SK-N-SH treated with all-trans-retinoic acid at 6 μM for 48 hours (cell line): ENCODE measurements at regions not wholly inside any gene's neighbourhood (a gene's known extent, or its start where the extent isn't known, plus 50 kb on each side); places are given as distances from the start of the nearest gene placed in this dataset.

Experiments used
- ATAC-seq: fragments of 200-7000 bp; cut with Tn5 transposase; 3 replicates; pipeline ENCODE4 v1.9.1; 2020; ENCODE audit warnings: mild to moderate bottlenecking, moderate library complexity
- ARNTL ChIP-seq: fragments of 450-650 bp; formaldehyde crosslinking; IDR thresholded peaks from 2 replicates; pipeline ENCODE4 v1.5.0; 2020; ENCODE audit warnings: low read depth, mild to moderate bottlenecking, moderate library complexity, borderline replicate concordance
- BACH2 ChIP-seq: fragments of 250-450 bp; sonication (Bioruptor Pico); IDR thresholded peaks from 2 replicates; pipeline ENCODE4 v1.9.0; 2021; ENCODE audit warnings: mild to moderate bottlenecking, borderline replicate concordance
- CREB5 ChIP-seq: fragments of 250-450 bp; sonication (Bioruptor Pico); IDR thresholded peaks from 2 replicates; pipeline ENCODE4 v1.5.1; 2020; ENCODE audit warnings: low read depth, mild to moderate bottlenecking, moderate library complexity
- CSDC2 ChIP-seq: fragments of 250-450 bp; sonication (Bioruptor Pico); IDR thresholded peaks from 2 replicates; pipeline ENCODE4 v1.5.0; 2020; ENCODE audit warnings: mild to moderate bottlenecking, moderate library complexity
- CSRNP3 ChIP-seq: fragments of 250-450 bp; sonication (Bioruptor Pico); IDR thresholded peaks from 2 replicates; pipeline ENCODE4 v1.5.1; 2021; ENCODE audit warnings: mild to moderate bottlenecking, moderate library complexity
- ESRRG ChIP-seq: fragments of 250-450 bp; sonication (Bioruptor Pico); IDR thresholded peaks from 2 replicates; pipeline ENCODE4 v1.6.1; 2021; ENCODE audit warnings: mild to moderate bottlenecking
- GLIS3 ChIP-seq: fragments of 250-450 bp; sonication (Bioruptor Pico); IDR thresholded peaks from 2 replicates; pipeline ENCODE4 v1.5.0; 2020; ENCODE audit warnings: mild to moderate bottlenecking, moderate library complexity
- ISL1 ChIP-seq: fragments of 250-450 bp; sonication (Bioruptor Pico); IDR thresholded peaks from 2 replicates; pipeline ENCODE4 v2.1.2; 2022; ENCODE audit warnings: mild to moderate bottlenecking, moderate library complexity
- OSR1 ChIP-seq: fragments of 250-450 bp; sonication (Bioruptor Pico); IDR thresholded peaks from 2 replicates; pipeline ENCODE4 v1.8.0; 2022; ENCODE audit warnings: moderate library complexity, mild to moderate bottlenecking, inconsistent platforms
- PATZ1 ChIP-seq: fragments of 250-450 bp; sonication (Bioruptor Pico); IDR thresholded peaks from 2 replicates; pipeline ENCODE4 v1.8.0; 2020; ENCODE audit warnings: mild to moderate bottlenecking, moderate library complexity, borderline replicate concordance
- POU6F1 ChIP-seq: fragments of 250-450 bp; sonication (Bioruptor Pico); IDR thresholded peaks from 2 replicates; pipeline ENCODE4 v1.8.0; 2021; ENCODE audit warnings: low read depth, mild to moderate bottlenecking, moderate library complexity, borderline replicate concordance
- PPARA ChIP-seq: fragments of 250-450 bp; sonication (Bioruptor Pico); IDR thresholded peaks from 2 replicates; pipeline ENCODE4 v1.5.0; 2020; ENCODE audit warnings: mild to moderate bottlenecking, borderline replicate concordance
- RARB ChIP-seq: fragments of 250-450 bp; sonication (Bioruptor Pico); IDR thresholded peaks from 2 replicates; pipeline ENCODE4 v1.8.0; 2021; ENCODE audit warnings: mild to moderate bottlenecking, moderate library complexity
- TCF4 ChIP-seq: fragments of 250-450 bp; sonication (Bioruptor Pico); IDR thresholded peaks from 2 replicates; pipeline ENCODE4 v1.8.0; 2021; ENCODE audit warnings: mild to moderate bottlenecking, moderate library complexity, borderline replicate concordance
- TSHZ2 ChIP-seq: fragments of 250-450 bp; sonication (Bioruptor Pico); IDR thresholded peaks from 2 replicates; pipeline ENCODE4 v1.5.0; 2020; ENCODE audit warnings: mild to moderate bottlenecking, moderate library complexity
- ZC3H10 ChIP-seq: fragments of 250-450 bp; sonication (Bioruptor Pico); IDR thresholded peaks from 2 replicates; pipeline ENCODE4 v1.5.1; 2021; ENCODE audit warnings: mild to moderate bottlenecking, moderate library complexity
- ZFP3 ChIP-seq: fragments of 250-450 bp; sonication (Bioruptor Pico); IDR thresholded peaks from 2 replicates; pipeline ENCODE4 v1.5.0; 2020; ENCODE audit warnings: mild to moderate bottlenecking, moderate library complexity
- ZFP30 ChIP-seq: fragments of 450-650 bp; formaldehyde crosslinking; IDR thresholded peaks from 2 replicates; pipeline ENCODE4 v1.5.0; 2022; ENCODE audit warnings: mild to moderate bottlenecking, moderate library complexity
- ZNF565 ChIP-seq: fragments of 450-650 bp; formaldehyde crosslinking; conservative IDR thresholded peaks from 2 replicates; pipeline ENCODE4 v1.5.0; 2020; ENCODE audit warnings: low read depth, mild to moderate bottlenecking, moderate library complexity
- ZNF70 ChIP-seq: fragments of 450-650 bp; formaldehyde crosslinking; IDR thresholded peaks from 2 replicates; pipeline ENCODE4 v1.5.0; 2020; ENCODE audit warnings: mild to moderate bottlenecking, moderate library complexity
- ZNF8 ChIP-seq: fragments of 450-650 bp; formaldehyde crosslinking; IDR thresholded peaks from 2 replicates; pipeline ENCODE4 v1.5.0; 2020; ENCODE audit warnings: mild to moderate bottlenecking, moderate library complexity

GRCh38 chr2:192854031-192854430, 659.3 kb upstream of the TMEFF2 start:
- no peak for TF ChIP-seq GLIS3
- no peak for TF ChIP-seq CSDC2 (CRISPR knock-in tag)
- TF ChIP-seq OSR1 (CRISPR knock-in tag): no peak
- no peak for TF ChIP-seq ARNTL
- no peak for TF ChIP-seq ESRRG (CRISPR knock-in tag)
- no peak for TF ChIP-seq TCF4 (CRISPR knock-in tag)
- no peak for TF ChIP-seq CSRNP3 (CRISPR knock-in tag)
- TF ChIP-seq POU6F1 (CRISPR knock-in tag): no peak
- TF ChIP-seq RARB (CRISPR knock-in tag): no peak
- TF ChIP-seq ZNF565 (CRISPR knock-in tag): no peak
- TF ChIP-seq ZFP3: no peak
- TF ChIP-seq ZC3H10: no peak
- no peak for TF ChIP-seq PATZ1
- TF ChIP-seq PPARA (CRISPR knock-in tag): no peak
- TF ChIP-seq BACH2 (CRISPR knock-in tag): no peak
- TF ChIP-seq ZFP30 (CRISPR knock-in tag): no peak
- TF ChIP-seq TSHZ2 (CRISPR knock-in tag): no peak
- TF ChIP-seq ZNF70 (CRISPR knock-in tag): no peak
- no peak for TF ChIP-seq ZNF8 (CRISPR knock-in tag)
- TF ChIP-seq CREB5: no peak
- ATAC-seq: no peak

GRCh38 chr2:192828947-192829346, 634.2 kb upstream of the TMEFF2 start:
- no peak for ATAC-seq
- TF ChIP-seq ISL1 (CRISPR knock-in tag) (no peak), RARB (CRISPR knock-in tag) (no peak), ZFP30 (CRISPR knock-in tag) (no peak), TSHZ2 (CRISPR knock-in tag) (no peak), BACH2 (CRISPR knock-in tag) (no peak), CREB5 (no peak), TCF4 (CRISPR knock-in tag) (no peak), ESRRG (CRISPR knock-in tag) (no peak)
